OCI-LY1 (cell line): ENCODE measurements at regions not wholly inside any gene's neighbourhood (a gene's known extent, or its start where the extent isn't known, plus 50 kb on each side); places are given as distances from the start of the nearest gene placed in this dataset.

Source experiments
- H2AFZ ChIP-seq: fragments of 200-600 bp; sonication (generic), shearing (Covaris generic); 2 replicates; pipeline ENCODE4 v1.6.0; 2014; ENCODE audit warnings: antibody characterized with exemption, mild to moderate bottlenecking, low read length
- H3F3A ChIP-seq: fragments of 200-600 bp; sonication (generic), shearing (Covaris generic); 2 replicates; pipeline ENCODE4 v1.6.0; 2014; ENCODE audit warnings: mild to moderate bottlenecking, antibody characterized with exemption, low read length, moderate library complexity; ENCODE audit not compliant: insufficient read depth
- H3K27ac ChIP-seq: fragments of 200-600 bp; sonication (generic); 2 replicates; pipeline ENCODE4 v1.5.1; 2014; ENCODE audit warnings: low read length, mixed run types, mild to moderate bottlenecking, low read depth; ENCODE audit not compliant: poor library complexity, severe bottlenecking
- H3K27me3 ChIP-seq: fragments of 200-600 bp; sonication (generic); 2 replicates; pipeline ENCODE4 v1.6.0; 2014; ENCODE audit warnings: antibody characterized with exemption, mild to moderate bottlenecking, low read length, moderate library complexity; ENCODE audit not compliant: insufficient read depth
- H3K36me3 ChIP-seq: fragments of 200-600 bp; sonication (generic); 2 replicates; pipeline ENCODE4 v1.6.1; 2014; ENCODE audit warnings: mild to moderate bottlenecking, antibody characterized with exemption, low read length, moderate library complexity, mixed read lengths; ENCODE audit not compliant: insufficient read depth
- H3K4me1 ChIP-seq: fragments of 200-600 bp; sonication (generic); 2 replicates; pipeline ENCODE4 v1.5.1; 2014; ENCODE audit warnings: mild to moderate bottlenecking, low read length, moderate library complexity; ENCODE audit not compliant: insufficient read depth, severe bottlenecking
- H3K4me2 ChIP-seq: fragments of 200-600 bp; sonication (generic), shearing (Covaris generic); 2 replicates; pipeline ENCODE4 v1.6.1; 2014; ENCODE audit warnings: low read length
- H3K4me3 ChIP-seq: fragments of 200-600 bp; sonication (generic); 2 replicates; pipeline ENCODE4 v1.5.1; 2014; ENCODE audit warnings: low read length, low read depth, mild to moderate bottlenecking, mixed read lengths; ENCODE audit not compliant: poor library complexity, severe bottlenecking
- H3K79me2 ChIP-seq: fragments of 200-600 bp; shearing (Covaris generic); 2 replicates; pipeline ENCODE4 v1.6.1; 2016; ENCODE audit warnings: mixed run types, low read length, mixed read lengths; ENCODE audit not compliant: insufficient read depth
- H3K9ac ChIP-seq: fragments of 200-600 bp; sonication (generic), shearing (Covaris generic); 2 replicates; pipeline ENCODE4 v1.6.1; 2014; ENCODE audit warnings: mild to moderate bottlenecking, low read length, mixed read lengths
- H3K9me2 ChIP-seq: fragments of 200-600 bp; sonication (generic), shearing (Covaris generic); 2 replicates; pipeline ENCODE4 v1.6.1; 2014; ENCODE audit warnings: low read depth, mild to moderate bottlenecking, low read length, mixed read lengths
- H3K9me3 ChIP-seq: fragments of 200-600 bp; shearing (Covaris generic); 2 replicates; pipeline ENCODE4 v1.6.1; 2014; ENCODE audit warnings: low read length, mixed read lengths
- H4K20me1 ChIP-seq: fragments of 200-600 bp; sonication (generic), shearing (Covaris generic); 2 replicates; pipeline ENCODE4 v1.6.0; 2016; ENCODE audit warnings: mild to moderate bottlenecking, low read length; ENCODE audit not compliant: insufficient read depth
- EZH2 ChIP-seq: fragments of 200-600 bp; sonication (generic), shearing (Covaris generic); IDR thresholded peaks from 2 replicates; pipeline ENCODE4 v1.8.0; 2017; ENCODE audit warnings: borderline replicate concordance, mixed run types, mild to moderate bottlenecking, antibody characterized with exemption, low read length, moderate library complexity, mixed read lengths
- TF ChIP-seq, protein P1 (sequence below): fragments of 200-600 bp; sonication (generic), shearing (Covaris generic); IDR thresholded peaks from 2 replicates; pipeline ENCODE4 v1.5.1; 2017; ENCODE audit warnings: mild to moderate bottlenecking, antibody characterized with exemption, low read length, moderate library complexity, mixed read lengths

DNA sequence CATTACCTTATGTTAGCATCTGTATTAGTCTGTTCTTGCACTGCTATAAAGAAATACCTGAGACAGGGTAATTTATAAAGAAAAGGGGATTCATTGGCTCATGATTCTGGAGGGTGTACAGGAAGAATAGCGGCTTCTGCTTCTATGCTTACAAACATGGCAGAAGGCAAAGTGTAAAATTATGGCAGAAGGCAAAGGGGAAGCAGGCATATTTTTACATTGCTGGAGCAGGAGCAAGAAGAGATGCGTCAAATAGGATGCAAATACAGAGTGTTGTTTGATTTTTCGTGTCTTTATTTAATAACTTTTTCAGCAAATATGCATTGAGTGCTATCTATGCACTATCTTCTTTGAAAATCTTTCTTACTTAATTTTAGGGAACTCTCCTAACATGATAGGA lies 210.7 kb upstream of the SSTR1 start:
- Histone ChIP-seq H3K4me1 (peaks cover 10% of the 10 kb centered on the region), H3K27ac (no peak overlapping the region), H3K4me2 (no peak overlapping the region), H4K20me1 (no peaks in the 10 kb centered on the region), H3K4me3 (no peak overlapping the region), H3K9me3 (no peaks in the 10 kb centered on the region), H3F3A (no peaks in the 10 kb centered on the region), H2AFZ (no peak overlapping the region), H3K9ac (no peak overlapping the region), H3K36me3 (no peaks in the 10 kb centered on the region), H3K27me3 (no peaks in the 10 kb centered on the region), H3K9me2 (no peaks in the 10 kb centered on the region), H3K79me2 (no peaks in the 10 kb centered on the region)
- TF ChIP-seq EZH2: no peak
- TF ChIP-seq, protein P1, sequence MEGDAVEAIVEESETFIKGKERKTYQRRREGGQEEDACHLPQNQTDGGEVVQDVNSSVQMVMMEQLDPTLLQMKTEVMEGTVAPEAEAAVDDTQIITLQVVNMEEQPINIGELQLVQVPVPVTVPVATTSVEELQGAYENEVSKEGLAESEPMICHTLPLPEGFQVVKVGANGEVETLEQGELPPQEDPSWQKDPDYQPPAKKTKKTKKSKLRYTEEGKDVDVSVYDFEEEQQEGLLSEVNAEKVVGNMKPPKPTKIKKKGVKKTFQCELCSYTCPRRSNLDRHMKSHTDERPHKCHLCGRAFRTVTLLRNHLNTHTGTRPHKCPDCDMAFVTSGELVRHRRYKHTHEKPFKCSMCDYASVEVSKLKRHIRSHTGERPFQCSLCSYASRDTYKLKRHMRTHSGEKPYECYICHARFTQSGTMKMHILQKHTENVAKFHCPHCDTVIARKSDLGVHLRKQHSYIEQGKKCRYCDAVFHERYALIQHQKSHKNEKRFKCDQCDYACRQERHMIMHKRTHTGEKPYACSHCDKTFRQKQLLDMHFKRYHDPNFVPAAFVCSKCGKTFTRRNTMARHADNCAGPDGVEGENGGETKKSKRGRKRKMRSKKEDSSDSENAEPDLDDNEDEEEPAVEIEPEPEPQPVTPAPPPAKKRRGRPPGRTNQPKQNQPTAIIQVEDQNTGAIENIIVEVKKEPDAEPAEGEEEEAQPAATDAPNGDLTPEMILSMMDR: no peak

DNA sequence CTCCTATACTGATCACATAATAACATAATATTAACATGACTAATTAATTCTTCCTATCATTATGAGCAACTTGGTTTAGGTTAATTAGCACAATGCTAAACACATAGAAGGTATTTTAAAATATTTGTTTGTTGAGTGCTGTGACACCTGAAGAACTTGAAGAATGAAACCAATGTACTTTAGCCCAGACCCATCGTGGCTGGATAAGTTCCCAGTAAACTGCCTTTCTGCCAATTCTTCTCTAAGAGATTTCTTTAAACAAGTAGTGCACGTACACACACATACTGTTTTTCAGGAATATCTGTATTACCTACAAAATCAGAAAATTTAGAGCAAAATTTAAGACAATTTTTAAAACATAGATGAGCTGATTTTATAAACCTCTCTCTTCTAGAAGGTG lies 207.4 kb upstream of the SSTR1 start:
- Histone ChIP-seq H3K9ac (no peak overlapping the region), H3K4me1 (peaks cover 8% of the 10 kb centered on the region), H3F3A (no peaks in the 10 kb centered on the region), H4K20me1 (no peaks in the 10 kb centered on the region), H3K4me2 (no peak overlapping the region), H3K9me2 (no peaks in the 10 kb centered on the region), H3K9me3 (no peaks in the 10 kb centered on the region), H2AFZ (no peak overlapping the region), H3K27me3 (no peaks in the 10 kb centered on the region), H3K27ac (no peak overlapping the region), H3K36me3 (no peaks in the 10 kb centered on the region; the same call in 1 of the 2 replicates), H3K4me3 (no peak overlapping the region), H3K79me2 (no peaks in the 10 kb centered on the region)
- no peak for TF ChIP-seq EZH2
- TF ChIP-seq, protein P1: no peak

DNA sequence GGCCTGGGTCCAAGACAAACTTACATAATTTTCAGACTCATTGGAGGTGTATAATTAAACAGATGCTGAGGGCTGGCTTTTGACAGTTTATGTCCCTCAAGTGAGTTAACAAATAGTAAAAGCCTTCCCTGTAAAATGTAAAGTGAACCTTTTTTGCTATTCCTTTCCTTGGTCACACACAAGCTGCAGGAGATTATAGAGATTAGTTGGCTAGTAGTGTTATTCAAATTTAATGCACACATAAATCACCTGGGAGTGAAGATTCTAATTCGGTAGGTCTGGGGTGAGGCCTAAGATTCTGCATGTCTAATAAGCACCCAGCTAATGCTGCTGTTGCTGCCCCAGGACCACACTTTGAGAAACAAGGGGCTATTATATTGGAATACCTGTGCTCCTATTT lies 206.2 kb upstream of the SSTR1 start:
- H3K27me3 ChIP-seq: no peaks in the 10 kb centered on the region
- H3K9ac ChIP-seq: no peak overlapping the region
- peaks cover 8% of the 10 kb centered on the region for H3K4me1 ChIP-seq
- no peaks in the 10 kb centered on the region for H3K9me2 ChIP-seq
- no peaks in the 10 kb centered on the region for H3K9me3 ChIP-seq
- H3K4me2 ChIP-seq: no peak overlapping the region
- no peaks in the 10 kb centered on the region; the same call in 1 of the 2 replicates for H3K36me3 ChIP-seq
- no peaks in the 10 kb centered on the region for H3K79me2 ChIP-seq
- no peak for TF ChIP-seq EZH2
- TF ChIP-seq, protein P1: no peak
- H4K20me1 ChIP-seq: no peaks in the 10 kb centered on the region
- H3K4me3 ChIP-seq: no peak overlapping the region
- no peak overlapping the region for H2AFZ ChIP-seq
- no peak overlapping the region for H3K27ac ChIP-seq
- no peaks in the 10 kb centered on the region for H3F3A ChIP-seq
